Right kidney (tissue), 1 donor: ENCODE measurements at regions not wholly inside any gene's neighbourhood (a gene's known extent, or its start where the extent isn't known, plus 50 kb on each side); places are given as distances from the start of the nearest gene placed in this dataset.

Experiments
- DNase-seq: peaks from one replicate; pipeline ENCODE4 v3.0.0-alpha.2; 2016

- no peak for DNase-seq
Observed at GRCh38 chr1:38250356-38250755, 203.8 kb upstream of the POU3F1 start.

GRCh38 chr1:38249001-38249400 lies 202.4 kb upstream of the POU3F1 start:
- no peak for DNase-seq

DNA sequence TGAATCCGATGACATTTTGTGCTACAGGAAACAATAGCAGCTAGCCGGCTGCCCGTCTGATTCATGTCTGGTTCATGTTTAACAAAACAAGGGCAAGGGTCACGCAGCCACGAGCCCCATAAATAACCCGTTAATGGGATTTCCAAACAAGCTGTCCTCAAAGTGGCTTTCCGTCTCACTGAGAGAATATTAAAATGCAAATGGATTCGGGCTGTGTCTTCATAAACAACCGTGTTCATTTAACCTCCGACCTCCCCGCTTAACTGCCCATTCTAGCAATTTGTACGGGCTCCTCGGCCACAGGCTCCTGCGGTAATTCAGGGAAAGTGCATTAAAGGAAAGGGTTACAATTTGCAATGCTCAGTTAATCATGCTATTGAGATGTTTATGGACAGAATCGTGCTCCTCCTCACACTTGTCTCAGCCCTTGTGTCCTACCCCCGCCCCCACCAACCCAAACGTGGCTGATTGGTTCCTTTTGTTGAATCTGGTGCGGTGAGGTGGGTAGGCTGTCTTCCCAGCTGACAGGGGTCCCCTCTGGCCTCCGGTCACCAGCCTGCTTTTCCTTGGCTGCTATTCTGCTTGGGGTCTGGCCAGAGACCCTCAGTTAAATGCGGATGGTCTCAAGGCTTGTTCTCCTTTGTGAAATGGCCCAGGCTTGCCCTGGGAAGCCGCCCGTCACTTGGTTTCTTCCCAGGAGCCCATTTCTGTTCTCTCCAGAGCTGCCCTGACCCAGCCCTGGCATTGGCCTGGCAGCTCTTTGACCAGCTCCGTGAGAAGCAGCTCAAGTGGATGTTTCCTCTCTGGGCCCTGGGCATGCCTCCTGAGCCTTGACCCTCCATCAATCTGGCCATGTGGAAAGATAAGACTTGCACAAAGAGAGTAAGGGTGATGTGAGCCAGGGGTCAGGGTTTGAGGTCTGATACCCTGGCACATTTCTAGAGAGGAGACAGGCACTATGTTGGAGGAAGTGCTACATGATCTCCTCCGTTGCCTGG lies 200.7 kb upstream of the POU3F1 start:
- peak; percentile 57 for DNase-seq

DNA sequence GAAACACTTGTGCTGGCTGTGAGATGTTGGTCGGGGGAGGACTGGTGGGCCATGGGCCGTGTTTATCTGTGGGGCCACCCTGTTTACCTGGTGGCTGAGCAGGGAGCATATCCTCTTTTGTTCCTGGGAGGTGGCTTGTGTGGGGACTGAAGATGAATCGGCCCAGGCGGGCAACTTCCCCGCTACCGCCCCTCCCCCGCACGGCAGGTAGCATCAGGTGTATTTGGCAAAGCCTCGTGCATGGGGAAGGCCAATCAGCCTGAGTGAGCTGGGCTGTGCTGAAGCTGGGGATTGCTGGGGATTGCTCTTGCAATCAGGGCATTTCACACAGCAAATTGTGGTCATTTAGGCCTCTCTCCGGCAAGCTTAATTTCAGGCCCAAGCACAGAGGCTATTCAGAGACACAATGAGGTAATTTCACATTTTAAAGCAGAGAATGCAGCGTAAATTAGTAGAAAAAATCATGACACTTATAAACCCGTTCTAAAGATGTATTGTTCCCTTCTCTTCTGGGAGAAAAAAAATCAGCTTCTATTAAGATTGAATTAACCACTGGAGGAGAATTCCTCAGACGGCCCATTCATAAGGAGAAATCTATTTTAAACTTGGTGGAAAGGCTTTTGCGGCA lies 197.7 kb upstream of the POU3F1 start:
- DNase-seq, result no peak

DNA sequence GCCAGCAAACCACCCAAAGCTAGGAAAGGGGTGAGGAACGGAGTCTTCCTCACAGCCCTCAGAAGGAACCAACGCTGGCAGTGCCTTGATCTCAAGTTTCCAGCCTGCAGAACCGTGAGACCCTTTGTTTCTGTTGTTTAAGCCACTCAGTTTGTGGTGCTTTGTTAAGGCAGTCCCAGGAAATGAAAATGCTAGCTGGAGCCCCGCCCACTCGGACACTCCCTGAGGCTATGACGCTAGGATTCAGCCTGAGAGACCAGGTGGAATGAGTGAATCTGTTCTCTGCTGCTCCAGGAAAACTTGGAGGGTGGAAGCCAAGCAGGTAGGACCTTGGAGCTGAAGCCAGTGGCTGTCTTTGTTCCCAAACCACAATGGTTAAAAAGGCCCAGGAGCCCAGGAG lies 196.5 kb upstream of the POU3F1 start:
- no peak for DNase-seq

DNA sequence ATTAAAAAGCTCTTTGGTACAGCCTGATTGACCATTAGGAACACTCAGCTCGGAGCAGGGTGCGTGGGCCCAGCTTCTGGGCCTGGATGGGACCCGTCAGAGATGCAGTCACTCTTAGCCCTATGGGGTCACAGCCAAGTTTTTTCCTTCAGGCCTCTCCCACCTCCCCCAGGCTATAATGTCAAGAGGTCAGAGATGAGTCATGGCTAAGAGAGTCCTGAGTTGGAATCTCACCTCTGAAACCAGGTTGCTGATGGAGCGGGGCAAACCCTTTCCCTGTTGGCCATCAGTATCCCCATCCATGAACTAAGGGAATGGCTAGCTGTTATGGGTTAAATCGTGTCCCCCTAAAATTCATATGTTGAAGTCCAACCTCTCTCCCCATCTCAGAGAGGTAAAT lies 195.9 kb upstream of the POU3F1 start:
- no peak for DNase-seq

DNA sequence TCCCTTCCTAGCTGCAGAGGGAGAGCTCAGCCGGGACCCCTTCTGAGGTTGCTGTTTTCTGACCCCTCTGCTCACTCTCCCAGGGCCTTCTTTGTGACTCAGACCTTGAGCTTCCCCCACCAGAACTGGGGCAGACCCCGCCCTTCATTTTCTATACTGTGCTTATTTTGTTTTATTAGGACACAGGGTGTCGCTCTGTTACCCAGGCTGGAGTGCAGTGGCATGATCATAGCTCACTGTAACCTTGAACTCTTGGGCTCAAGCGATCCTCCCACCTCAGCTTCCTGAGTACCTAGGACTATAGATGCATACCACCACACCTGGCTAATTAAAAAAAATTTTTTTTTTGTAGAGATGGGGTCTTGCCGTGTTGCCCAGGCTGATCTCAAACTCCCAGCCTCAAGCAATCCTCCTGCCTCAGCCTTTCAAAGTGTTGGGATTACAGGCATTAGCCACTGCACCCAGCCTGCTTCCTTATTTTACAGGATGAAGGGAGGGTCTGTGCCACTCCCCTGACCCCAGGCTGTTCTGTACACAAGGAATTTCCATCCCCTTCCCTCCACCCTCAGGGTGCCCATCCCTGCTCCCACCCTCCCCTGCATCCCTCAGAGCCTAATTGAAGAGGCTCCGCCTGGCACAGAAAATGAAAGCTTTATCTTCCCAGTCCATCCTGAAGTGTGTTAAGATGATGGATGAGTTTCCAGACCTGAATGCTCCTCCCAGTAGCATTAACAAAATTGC lies 195.2 kb upstream of the POU3F1 start:
- no peak for DNase-seq

DNA sequence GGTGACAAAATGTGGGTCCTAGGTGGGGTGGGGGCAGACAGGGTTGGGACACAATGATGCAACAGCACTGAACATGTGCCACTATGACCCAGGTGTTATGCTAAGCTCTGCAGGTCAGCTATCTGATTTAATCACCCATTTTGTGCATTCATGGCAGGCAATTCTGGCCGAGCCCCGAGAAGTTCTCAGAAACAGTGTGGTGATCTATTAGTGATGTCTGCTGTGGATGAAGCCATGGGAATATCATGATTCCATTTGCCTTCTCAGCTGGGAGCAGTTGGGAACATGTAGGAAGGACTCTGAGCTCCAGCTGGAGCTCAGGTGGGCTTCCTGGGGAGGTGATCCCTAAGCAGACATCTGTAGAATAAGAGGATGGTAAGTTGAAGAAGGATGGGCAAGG lies 194.0 kb upstream of the POU3F1 start:
- DNase-seq, result no peak

- no peak for DNase-seq
Observed at GRCh38 chr1:38239258-38239835, 192.8 kb upstream of the POU3F1 start.

DNA sequence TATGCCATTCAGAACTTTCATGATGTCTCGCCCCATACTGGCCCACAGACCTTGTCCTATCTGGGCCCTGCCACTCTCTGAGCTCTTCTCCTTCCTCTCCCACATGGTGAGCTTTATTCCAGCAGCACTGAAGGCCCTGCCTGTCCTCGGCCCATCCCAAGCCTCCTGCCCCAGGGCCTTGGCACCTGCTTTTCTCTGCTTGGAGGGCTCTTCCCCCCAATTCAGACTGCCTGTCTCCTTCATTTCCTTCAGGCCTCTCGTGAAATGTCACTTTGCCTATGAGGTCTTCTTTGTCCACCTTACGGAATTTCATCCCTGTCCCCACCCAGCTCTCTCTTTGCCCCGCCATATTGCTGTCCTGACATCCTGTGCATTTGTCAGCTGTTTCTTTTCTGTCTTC lies 191.7 kb upstream of the POU3F1 start:
- DNase-seq, result no peak

DNA sequence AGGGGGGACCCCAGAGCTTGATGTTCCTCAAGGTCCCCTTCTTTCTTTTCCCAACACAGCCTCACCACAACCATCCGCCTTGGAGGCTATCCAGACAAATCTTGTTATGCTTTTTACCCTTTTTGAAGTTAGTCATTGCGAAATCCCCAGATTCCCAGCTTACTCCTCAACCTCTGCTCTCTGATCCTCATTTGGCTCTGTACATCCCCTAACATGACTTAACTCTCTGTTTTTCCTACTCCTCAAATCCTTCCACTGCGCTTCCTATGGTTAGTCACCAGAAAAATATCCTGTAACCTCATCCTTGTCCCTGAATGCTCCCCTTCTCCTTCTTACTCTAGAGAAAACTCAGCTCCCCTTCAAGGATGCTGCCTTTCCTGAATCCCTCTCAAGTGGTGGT lies 189.1 kb upstream of the POU3F1 start:
- no peak for DNase-seq

- DNase-seq, result no peak
Observed at GRCh38 chr1:38231941-38232340, 185.3 kb upstream of the POU3F1 start.

DNA sequence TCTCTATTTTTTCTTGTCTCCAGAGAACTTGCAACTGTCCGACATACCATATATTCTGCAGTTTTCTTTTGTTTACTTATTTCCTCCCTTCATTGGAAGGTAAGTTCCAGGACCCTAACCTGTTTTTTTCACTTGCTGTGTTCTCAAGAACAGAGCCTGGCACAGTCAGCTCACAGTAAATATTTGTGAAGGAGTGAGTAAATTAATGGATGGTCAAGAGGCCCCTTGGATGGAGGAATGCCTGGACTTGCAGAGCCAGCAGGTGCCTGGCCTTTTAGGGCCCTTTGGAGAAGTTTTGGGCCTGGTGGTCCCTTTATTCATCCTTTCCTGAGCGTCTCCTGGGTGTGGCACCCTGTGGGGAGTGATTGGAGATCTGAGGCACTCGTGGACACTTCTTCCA lies 182.1 kb upstream of the POU3F1 start:
- DNase-seq, result no peak

- no peak for DNase-seq
Observed at GRCh38 chr1:38225745-38226144, 179.2 kb upstream of the POU3F1 start.

- no peak for DNase-seq
Observed at GRCh38 chr1:38223391-38223790, 176.8 kb upstream of the POU3F1 start.

DNA sequence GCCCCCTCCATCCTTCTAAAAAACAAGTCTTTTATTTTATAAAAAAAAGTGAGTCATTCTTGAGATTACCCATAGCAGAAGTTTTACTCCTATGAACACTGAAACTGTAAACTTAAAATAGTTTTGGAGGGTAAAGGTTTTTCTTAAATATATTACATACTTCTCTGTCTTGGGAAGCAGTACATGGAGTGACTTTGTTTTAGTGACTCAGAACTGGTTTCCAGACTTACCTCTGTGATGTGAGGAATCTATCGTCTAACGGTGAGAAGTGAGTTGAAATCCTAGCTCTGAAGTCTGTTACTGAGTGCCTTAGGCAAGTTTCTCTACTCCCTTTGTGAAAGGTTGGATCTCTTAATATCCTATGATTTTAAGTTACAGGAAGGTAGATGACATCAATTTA lies 176.3 kb upstream of the POU3F1 start:
- DNase-seq, result no peak

- no peak for DNase-seq
Observed at GRCh38 chr1:38221006-38221649, 174.5 kb upstream of the POU3F1 start.

DNA sequence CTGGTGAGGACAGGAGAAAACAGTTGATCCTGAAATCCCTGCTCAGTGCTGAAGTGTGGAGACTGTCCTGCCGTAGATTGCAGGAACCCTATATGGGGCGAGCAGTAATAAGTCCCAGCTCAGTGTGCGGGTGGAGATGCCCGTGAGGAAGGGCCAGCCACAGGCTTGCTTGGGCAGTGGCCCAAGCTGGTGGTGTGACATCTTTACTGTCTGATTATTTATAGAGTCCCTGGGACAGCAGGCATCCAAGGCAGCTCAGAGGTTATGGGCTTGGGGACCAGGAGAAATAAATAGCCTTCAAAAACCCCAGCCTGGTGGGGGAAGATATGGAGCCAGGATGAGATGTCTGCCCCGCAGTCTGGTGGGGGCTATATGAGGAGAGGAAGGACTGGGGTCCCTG lies 170.7 kb upstream of the POU3F1 start:
- peak; percentile 27 for DNase-seq

DNA sequence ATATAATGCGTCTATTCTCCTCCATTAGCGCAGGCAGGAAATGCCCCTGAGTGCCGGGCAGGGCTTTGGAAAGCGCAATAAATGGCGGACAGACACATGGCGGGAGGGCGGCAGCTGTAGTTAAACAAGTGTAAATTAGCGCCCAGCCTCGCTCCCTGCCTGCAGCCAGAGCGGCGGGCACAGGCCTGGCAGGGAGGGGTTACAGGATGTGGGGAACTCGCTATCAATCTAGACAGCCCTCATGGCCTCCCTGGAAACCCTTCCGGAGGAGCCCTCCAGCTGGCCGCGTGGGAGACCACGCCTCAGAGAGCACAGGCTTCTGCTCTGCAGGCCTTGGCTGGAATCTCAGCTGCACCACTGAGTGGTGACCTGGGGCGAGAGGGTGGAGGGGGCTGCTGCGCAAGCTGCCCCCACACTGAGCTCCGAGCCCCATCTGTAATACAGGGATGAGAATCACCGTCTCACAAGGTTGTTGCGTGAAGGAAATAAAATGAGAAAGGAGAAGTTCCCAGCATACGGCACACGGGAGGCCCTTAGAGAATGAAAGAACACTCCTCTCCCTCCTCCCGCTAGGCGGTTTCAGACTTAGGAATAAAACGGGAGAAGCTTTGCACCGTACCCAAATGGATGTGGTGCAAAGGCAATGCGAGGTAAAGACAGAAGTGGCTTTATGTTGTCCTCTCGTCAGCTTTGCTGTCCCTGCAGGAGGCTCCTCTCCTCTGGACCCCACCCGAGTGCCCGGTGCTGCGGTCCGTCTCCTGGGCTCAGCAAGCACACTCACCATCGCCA lies 167.2 kb upstream of the POU3F1 start:
- DNase-seq, result peak; percentile 73

DNA sequence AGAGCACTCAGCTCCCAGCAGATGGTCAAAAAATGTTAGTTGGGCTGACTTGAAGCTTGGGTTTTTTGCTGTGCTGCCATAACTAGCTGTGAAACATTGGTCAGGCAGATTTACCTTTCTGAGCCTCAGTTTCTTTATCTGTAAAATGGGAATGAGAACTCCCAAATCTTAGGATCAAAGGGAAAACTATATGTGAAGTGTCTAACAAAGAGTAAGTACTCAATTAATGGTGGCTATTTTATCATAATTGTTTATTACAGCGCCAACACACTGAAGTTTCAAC lies 164.2 kb upstream of the POU3F1 start:
- no peak for DNase-seq

DNA sequence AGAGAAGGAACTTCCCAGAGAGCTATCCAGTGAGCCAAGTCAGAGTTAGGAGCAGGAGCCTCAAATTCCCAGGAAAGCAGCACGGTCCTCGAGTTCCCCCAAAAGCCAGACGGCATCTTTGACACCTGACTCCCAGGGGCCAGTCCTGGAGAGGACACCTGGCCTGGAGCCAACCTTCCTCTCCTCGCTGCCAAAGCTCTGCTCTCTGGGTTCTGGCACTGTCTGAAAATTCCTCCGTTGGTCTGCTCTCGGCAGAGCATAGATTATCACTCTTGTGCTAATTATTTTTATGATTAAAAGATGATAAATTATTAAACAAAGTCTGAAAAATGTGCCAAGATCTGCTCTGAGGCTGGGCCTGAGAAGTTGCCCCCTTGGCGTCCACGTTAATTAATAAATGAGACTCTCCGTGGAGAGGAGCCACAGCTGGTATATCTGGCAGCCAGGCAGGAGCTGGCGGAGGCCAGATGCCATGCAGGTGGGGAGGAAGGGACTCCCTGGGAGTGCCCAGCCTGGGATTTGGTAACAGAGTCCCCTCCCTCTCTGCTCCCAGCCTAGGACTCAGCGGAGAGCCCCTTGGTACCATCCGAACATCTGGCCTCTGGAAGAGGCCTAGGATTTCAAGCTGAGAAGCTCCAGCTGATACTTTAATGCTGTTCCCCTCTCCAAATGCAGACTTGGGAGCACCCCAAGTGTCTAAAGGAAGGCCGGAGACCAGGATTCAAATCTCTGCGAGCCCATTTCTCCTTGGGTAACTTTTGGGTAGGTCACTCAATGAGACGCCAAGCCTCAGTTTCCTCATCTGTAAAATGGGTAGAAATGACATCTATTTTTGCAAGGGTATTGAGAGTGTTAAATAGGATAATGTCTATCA lies 163.7 kb upstream of the POU3F1 start:
- DNase-seq, result no peak
